GM18508 (cell line): ENCODE measurements at regions not wholly inside any gene's neighbourhood (a gene's known extent, or its start where the extent isn't known, plus 50 kb on each side); places are given as distances from the start of the nearest gene placed in this dataset.
"Not testable (repeated sequence)": the region's sequence is repeated elsewhere in the genome, so short reads cannot be mapped to it uniquely, and the experiment has no call there.

Experiments
- ATAC-seq: cut with Tn5 transposase; IDR thresholded peaks from one replicate; pipeline ENCODE4 v1.9.1; 2021; ENCODE audit warnings: moderate number of reproducible peaks; ENCODE audit not compliant: insufficient read depth, unreplicated experiment

GRCh38 chr2:161480123-161480522 lies 64.0 kb downstream of the TBR1 start:
- ATAC-seq = no peak

GRCh38 chr2:161481619-161482018 lies 65.5 kb downstream of the TBR1 start:
- ATAC-seq = no peak

GRCh38 chr2:161484061-161484460 lies 68.0 kb downstream of the TBR1 start:
- ATAC-seq = no peak

GRCh38 chr2:161486111-161486510 lies 70.0 kb downstream of the TBR1 start:
- no peak for ATAC-seq

- ATAC-seq = no peak
Observed at GRCh38 chr2:161488131-161488699, 72.1 kb downstream of the TBR1 start.

GRCh38 chr2:161488879-161489278 lies 72.8 kb downstream of the TBR1 start:
- ATAC-seq = no peak

GRCh38 chr2:161500892-161501610 lies 85.0 kb downstream of the TBR1 start:
- ATAC-seq = peak; percentile 48

- ATAC-seq = not testable (repeated sequence)
Observed at GRCh38 chr2:161502279-161502678, 86.2 kb downstream of the TBR1 start.

GRCh38 chr2:161504628-161505289 lies 88.7 kb downstream of the TBR1 start:
- not testable (repeated sequence) for ATAC-seq

GRCh38 chr2:161505466-161505865 lies 89.4 kb downstream of the TBR1 start:
- not testable (repeated sequence) for ATAC-seq

- not testable (repeated sequence) for ATAC-seq
Observed at GRCh38 chr2:161513295-161514032, 97.4 kb downstream of the TBR1 start.

- no peak for ATAC-seq
Observed at GRCh38 chr2:161522796-161523195, 101.4 kb upstream of the SLC4A10 start.

GRCh38 chr2:161533218-161533617 lies 91.0 kb upstream of the SLC4A10 start:
- ATAC-seq = no peak

GRCh38 chr2:161546635-161547034 lies 77.6 kb upstream of the SLC4A10 start:
- no peak for ATAC-seq

- no peak for ATAC-seq
Observed at GRCh38 chr2:161547130-161547529, 77.1 kb upstream of the SLC4A10 start.

- no peak for ATAC-seq
Observed at GRCh38 chr2:161552015-161552414, 72.2 kb upstream of the SLC4A10 start.

GRCh38 chr2:161555826-161556225 lies 68.4 kb upstream of the SLC4A10 start:
- no peak for ATAC-seq

- ATAC-seq = no peak
Observed at GRCh38 chr2:161556440-161556839, 67.8 kb upstream of the SLC4A10 start.

- ATAC-seq = no peak
Observed at GRCh38 chr2:161557538-161557937, 66.7 kb upstream of the SLC4A10 start.

- no peak for ATAC-seq
Observed at GRCh38 chr2:161564906-161565305, 59.3 kb upstream of the SLC4A10 start.

GRCh38 chr2:161569401-161569800 lies 54.8 kb upstream of the SLC4A10 start:
- ATAC-seq = no peak
